CD4-positive, alpha-beta T cell treated with Interferon gamma for 1 hour (primary cell): ENCODE measurements at regions not wholly inside any gene's neighbourhood (a gene's known extent, or its start where the extent isn't known, plus 50 kb on each side); places are given as distances from the start of the nearest gene placed in this dataset.
"Not testable (repeated sequence)": the region's sequence is repeated elsewhere in the genome, so short reads cannot be mapped to it uniquely, and the experiment has no call there.

Experiments
- DNase-seq: peaks from one replicate; pipeline ENCODE4 v3.0.0-alpha.2; 2020

- DNase-seq: no peak
These were observed 399.7 kb downstream of the NPIPA8 start for GRCh38 chr16:17936766-17937402.

- no peak for DNase-seq
These were observed 406.3 kb downstream of the NPIPA8 start for GRCh38 chr16:17930280-17930679.

GRCh38 chr16:17926866-17927399 lies 409.6 kb downstream of the NPIPA8 start:
- DNase-seq: no peak

- no peak for DNase-seq
These were observed 410.1 kb downstream of the NPIPA8 start for GRCh38 chr16:17926461-17926860.

GRCh38 chr16:17925761-17926160 lies 410.8 kb downstream of the NPIPA8 start:
- DNase-seq: no peak

GRCh38 chr16:17921357-17921978 lies 415.1 kb downstream of the NPIPA8 start:
- DNase-seq: no peak

GRCh38 chr16:17917316-17918019 lies 419.1 kb downstream of the NPIPA8 start:
- no peak for DNase-seq

- DNase-seq: no peak
These were observed 420.7 kb downstream of the NPIPA8 start for GRCh38 chr16:17915791-17916190.

GRCh38 chr16:17914168-17914567 lies 422.4 kb downstream of the NPIPA8 start:
- no peak for DNase-seq

GRCh38 chr16:17911578-17911977 lies 425.0 kb downstream of the NPIPA8 start:
- not testable (repeated sequence) for DNase-seq

GRCh38 chr16:17906626-17907025 lies 429.9 kb downstream of the NPIPA8 start:
- not testable (repeated sequence) for DNase-seq

GRCh38 chr16:17901309-17901708 lies 430.5 kb upstream of the XYLT1 start:
- DNase-seq: no peak

GRCh38 chr16:17899141-17899540 lies 428.4 kb upstream of the XYLT1 start:
- DNase-seq: no peak

- DNase-seq: no peak
These were observed 417.2 kb upstream of the XYLT1 start for GRCh38 chr16:17887963-17888362.

- DNase-seq: no peak
These were observed 415.0 kb upstream of the XYLT1 start for GRCh38 chr16:17885659-17886207.

- no peak for DNase-seq
These were observed 407.1 kb upstream of the XYLT1 start for GRCh38 chr16:17877821-17878360.

- DNase-seq: no peak
These were observed 396.2 kb upstream of the XYLT1 start for GRCh38 chr16:17866996-17867395.

GRCh38 chr16:17861981-17862479 lies 391.3 kb upstream of the XYLT1 start:
- no peak for DNase-seq

GRCh38 chr16:17858061-17858460 lies 387.3 kb upstream of the XYLT1 start:
- no peak for DNase-seq

GRCh38 chr16:17853958-17854357 lies 383.2 kb upstream of the XYLT1 start:
- DNase-seq: no peak

GRCh38 chr16:17852977-17853702 lies 382.4 kb upstream of the XYLT1 start:
- DNase-seq: no peak

GRCh38 chr16:17850581-17851250 lies 380.0 kb upstream of the XYLT1 start:
- no peak for DNase-seq
